ENCODE measurements at regions not wholly inside any gene's neighbourhood (a gene's known extent, or its start where the extent isn't known, plus 50 kb on each side); places are given as distances from the start of the nearest gene placed in this dataset.

DNA sequence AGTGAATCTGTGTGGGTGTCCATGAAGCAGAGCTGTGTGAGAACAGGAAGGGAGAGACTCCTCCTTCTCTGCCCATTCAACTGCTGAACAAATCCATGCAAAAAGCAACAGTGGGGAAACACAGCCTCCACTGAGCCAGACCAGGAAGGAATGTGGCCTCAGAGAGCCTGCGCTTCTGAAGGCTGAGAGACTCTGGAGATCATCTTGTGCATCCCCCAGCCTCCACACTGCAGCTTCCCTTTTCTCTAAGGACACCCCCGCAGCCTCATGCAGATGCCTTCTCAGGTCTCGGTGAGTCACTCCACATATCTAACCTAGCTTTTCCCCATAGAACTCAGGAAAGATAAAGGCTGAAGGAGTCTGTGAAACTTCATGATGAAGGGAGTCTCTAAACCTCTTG, 402.9 kb downstream of the TNS1 start:
- Histone ChIP-seq H3K4me1 (peaks cover 0 to 10% (median 9%) of the 10 kb centered on the region in 9 donors), H3K9me3 (no peaks in the 10 kb centered on the region), H3K27me3 (no peaks in the 10 kb centered on the region), H3K36me3 (no peaks in the 10 kb centered on the region), H3K27ac (no peak overlapping the region), H3K4me3 (no peak overlapping the region)
- WGBS, 2 donors, result 94 to 96% methylated on average over 3 of the region's 3 CpGs
- DNase-seq, result no peak
- TF ChIP-seq, protein P1, sequence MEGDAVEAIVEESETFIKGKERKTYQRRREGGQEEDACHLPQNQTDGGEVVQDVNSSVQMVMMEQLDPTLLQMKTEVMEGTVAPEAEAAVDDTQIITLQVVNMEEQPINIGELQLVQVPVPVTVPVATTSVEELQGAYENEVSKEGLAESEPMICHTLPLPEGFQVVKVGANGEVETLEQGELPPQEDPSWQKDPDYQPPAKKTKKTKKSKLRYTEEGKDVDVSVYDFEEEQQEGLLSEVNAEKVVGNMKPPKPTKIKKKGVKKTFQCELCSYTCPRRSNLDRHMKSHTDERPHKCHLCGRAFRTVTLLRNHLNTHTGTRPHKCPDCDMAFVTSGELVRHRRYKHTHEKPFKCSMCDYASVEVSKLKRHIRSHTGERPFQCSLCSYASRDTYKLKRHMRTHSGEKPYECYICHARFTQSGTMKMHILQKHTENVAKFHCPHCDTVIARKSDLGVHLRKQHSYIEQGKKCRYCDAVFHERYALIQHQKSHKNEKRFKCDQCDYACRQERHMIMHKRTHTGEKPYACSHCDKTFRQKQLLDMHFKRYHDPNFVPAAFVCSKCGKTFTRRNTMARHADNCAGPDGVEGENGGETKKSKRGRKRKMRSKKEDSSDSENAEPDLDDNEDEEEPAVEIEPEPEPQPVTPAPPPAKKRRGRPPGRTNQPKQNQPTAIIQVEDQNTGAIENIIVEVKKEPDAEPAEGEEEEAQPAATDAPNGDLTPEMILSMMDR (IDR thresholded peaks at IDR 0.05), result no peak
- no peak for ATAC-seq
- intact Hi-C loops (cut with DNase I), result no loop called here

DNA sequence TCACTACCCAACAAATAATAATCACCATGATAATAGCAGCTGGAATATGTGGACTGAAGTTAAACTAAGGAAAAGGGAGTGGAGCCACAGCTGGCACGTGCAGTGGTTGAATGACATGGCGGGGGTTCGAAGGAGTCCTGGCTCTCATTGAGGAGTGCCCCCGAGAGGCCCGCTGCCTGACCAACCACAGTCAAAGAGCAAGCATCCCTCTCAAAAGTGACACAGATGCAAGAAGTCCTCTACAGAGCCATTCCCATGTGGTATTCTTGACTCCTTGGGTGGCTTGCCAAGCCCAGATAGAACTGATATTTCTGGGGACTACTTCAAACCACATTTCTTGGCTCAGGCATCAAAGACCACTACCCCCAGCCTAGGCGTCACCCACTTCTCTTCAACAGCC, 405.1 kb downstream of the TNS1 start:
- Histone ChIP-seq H3K27me3 (no peaks in the 10 kb centered on the region), H3K4me3 (no peak overlapping the region), H3K4me1 (peaks cover 0 to 8% (median 0%) of the 10 kb centered on the region in 9 donors), H3K9me3 (no peaks in the 10 kb centered on the region), H3K27ac (no peak overlapping the region), H3K36me3 (no peaks in the 10 kb centered on the region)
- DNase-seq (no peak), ATAC-seq (no peak)
- intact Hi-C loops (cut with DNase I), result no loop called here
- WGBS, 2 donors, result 91 to 94% methylated on average over 6 of the region's 6 CpGs
- TF ChIP-seq, protein P1 (IDR thresholded peaks at IDR 0.05), result no peak

DNA sequence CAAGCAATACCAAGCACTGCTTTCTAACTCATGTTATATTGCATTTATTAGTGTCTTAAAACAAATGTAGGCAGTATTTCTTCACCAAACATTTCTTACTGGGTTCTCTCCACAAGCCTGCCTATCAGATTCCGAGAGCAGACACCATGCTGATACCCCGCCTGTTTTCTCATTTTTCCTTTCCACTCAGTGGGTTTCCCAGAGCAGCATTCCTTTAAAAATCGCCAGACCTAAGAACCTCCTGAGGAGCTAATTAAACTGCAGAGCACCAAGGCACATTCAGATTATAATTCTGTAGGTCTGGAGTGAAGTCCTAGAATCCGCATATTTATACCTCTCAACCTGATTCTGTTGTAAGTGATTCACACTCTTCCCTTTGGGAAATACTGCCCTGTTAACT, 405.6 kb downstream of the TNS1 start:
- Histone ChIP-seq H3K4me1 (peaks cover 0 to 8% (median 0%) of the 10 kb centered on the region in 9 donors), H3K27me3 (no peaks in the 10 kb centered on the region), H3K4me3 (no peak overlapping the region), H3K9me3 (no peaks in the 10 kb centered on the region), H3K27ac (no peak overlapping the region), H3K36me3 (no peaks in the 10 kb centered on the region)
- DNase-seq (no peak), ATAC-seq (no peak)
- WGBS, 2 donors, result 90 to 93% methylated on average over 4 of the region's 4 CpGs
- TF ChIP-seq, protein P1 (IDR thresholded peaks at IDR 0.05), result no peak
- intact Hi-C loops (cut with DNase I), result no loop called here

DNA sequence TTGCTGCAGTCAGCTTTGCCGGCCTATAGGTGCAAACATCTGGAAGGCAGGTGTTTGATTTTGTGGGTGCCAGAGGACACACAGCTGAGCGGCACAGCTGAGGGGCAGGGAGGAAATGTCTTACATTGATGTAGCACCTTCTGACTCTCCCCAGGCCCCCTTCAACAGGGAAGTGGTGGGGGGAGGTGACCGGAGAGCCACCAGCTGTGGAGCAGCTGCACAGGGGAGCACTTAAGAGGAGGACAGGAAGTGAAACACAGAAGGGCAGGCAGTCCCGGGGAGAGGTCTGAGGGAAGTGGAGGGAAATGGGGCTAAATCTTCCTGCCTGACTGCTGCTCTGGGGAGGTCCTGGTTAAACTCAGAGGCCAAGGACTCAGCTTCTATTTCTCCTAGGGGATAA, 409.1 kb downstream of the TNS1 start:
- peak in 1 of 8 donors; percentile 11 for ATAC-seq
- no peaks in the 10 kb centered on the region for H3K27me3 ChIP-seq

More for the DNA sequence above, 409.1 kb downstream of the TNS1 start:
- peaks cover 0 to 8% (median 0%) of the 10 kb centered on the region in 9 donors for H3K4me1 ChIP-seq
- no peaks in the 10 kb centered on the region for H3K36me3 ChIP-seq
- DNase-seq, result no peak
- intact Hi-C loops (cut with DNase I), result loop anchor here in 1 of 10 donors (5.0 kb wide), 1 partner anchor 44 kb away; no protein-coding TSS in a partner anchor
- TF ChIP-seq, protein P1 (IDR thresholded peaks at IDR 0.05), result no peak
- H3K27ac ChIP-seq, result no peak overlapping the region
- no peak overlapping the region for H3K4me3 ChIP-seq
- H3K9me3 ChIP-seq, result peaks cover 0 to 4% (median 0%) of the 10 kb centered on the region in 11 donors
- WGBS, 2 donors, result 56 to 64% methylated on average over 4 of the region's 4 CpGs
